Liver (tissue), 8 donors: ENCODE measurements at regions not wholly inside any gene's neighbourhood (a gene's known extent, or its start where the extent isn't known, plus 50 kb on each side); places are given as distances from the start of the nearest gene placed in this dataset.
A peak's percentile ranks its signal among the peaks of the same experiment; 100 is the strongest.

Experiments used
- DNase-seq: peaks from one replicate; pipeline ENCODE4 v3.0.0-alpha.2; 2017; ENCODE audit warnings: low spot score
- H3K27ac ChIP-seq, 2 donors: one replicate each; pipeline ENCODE4 v1.7.0; 2013; ENCODE audit warnings: inconsistent platforms in 2 of 2, low read length in 2 of 2, control low read depth in 1 of 2, low read depth in 1 of 2, mild to moderate bottlenecking in 1 of 2
- H3K27me3 ChIP-seq, 4 donors: one replicate each; pipeline versions ENCODE4 v1.6.1 to v1.7.0; 2013; ENCODE audit warnings: low read length in 3 of 4, inconsistent platforms in 1 of 4, mild to moderate bottlenecking in 1 of 4, moderate library complexity in 1 of 4; ENCODE audit not compliant: control insufficient read depth in 4 of 4, insufficient read depth in 4 of 4
- H3K36me3 ChIP-seq, 4 donors: one replicate each; pipeline versions ENCODE4 v1.6.1 to v1.7.0; 2013; ENCODE audit warnings: low read length in 3 of 4, mild to moderate bottlenecking in 3 of 4, low read depth in 1 of 4, moderate library complexity in 1 of 4; ENCODE audit not compliant: control insufficient read depth in 4 of 4, insufficient read depth in 3 of 4
- H3K4me1 ChIP-seq, 4 donors: one replicate each; pipeline versions ENCODE4 v1.6.1 to v1.7.0; 2013; ENCODE audit warnings: low read length in 3 of 4, mild to moderate bottlenecking in 3 of 4, moderate library complexity in 1 of 4; ENCODE audit not compliant: control insufficient read depth in 4 of 4, insufficient read depth in 4 of 4
- H3K4me3 ChIP-seq, 3 donors: one replicate each; pipeline versions ENCODE4 v1.6.1 to v1.7.0; 2013; ENCODE audit warnings: low read length in 3 of 3, control low read depth in 1 of 3, low read depth in 1 of 3, mild to moderate bottlenecking in 1 of 3
- H3K9ac ChIP-seq, 2 donors: one replicate each; pipeline ENCODE4 v1.7.0; 2013; ENCODE audit warnings: low read length in 2 of 2, mild to moderate bottlenecking in 2 of 2, moderate library complexity in 2 of 2, control low read depth in 1 of 2, low read depth in 1 of 2
- H3K9me3 ChIP-seq, 4 donors: one replicate each; pipeline versions ENCODE4 v1.6.1 to v1.7.0; 2013; ENCODE audit warnings: low read length in 3 of 4; ENCODE audit not compliant: control insufficient read depth in 4 of 4
- ATF3 ChIP-seq: IDR thresholded peaks from 2 replicates; pipeline ENCODE4 v1.6.1; 2016; ENCODE audit warnings: antibody characterized with exemption
- CTCF ChIP-seq: fragments of 150-350 bp; IDR thresholded peaks from 2 replicates; pipeline ENCODE4 v1.5.1; 2017; ENCODE audit warnings: improper control_type of control experiment, low read depth, low read length; ENCODE audit not compliant: missing input control
- EGR1 ChIP-seq, 2 donors: IDR thresholded peaks; 2 replicates each; pipeline ENCODE4 v1.6.1; 2016 to 2018; ENCODE audit warnings: antibody characterized with exemption in 2 of 2, low read depth in 2 of 2
- FOXA1 ChIP-seq: IDR thresholded peaks from 2 replicates; pipeline ENCODE4 v1.6.1; 2016; ENCODE audit warnings: antibody characterized with exemption
- FOXA2 ChIP-seq: IDR thresholded peaks from 2 replicates; pipeline ENCODE4 v1.6.1; 2016; ENCODE audit warnings: antibody characterized with exemption
- GABPA ChIP-seq, 2 donors: IDR thresholded peaks in 1 of 2; conservative IDR thresholded peaks in 1 of 2; 2 replicates each; pipeline ENCODE4 v1.6.1; 2016; ENCODE audit warnings: antibody characterized with exemption in 2 of 2, mild to moderate bottlenecking in 1 of 2, moderate library complexity in 1 of 2
- HNF4A ChIP-seq, 2 donors: conservative IDR thresholded peaks; 2 replicates each; pipeline ENCODE4 v1.6.1; 2016; ENCODE audit warnings: antibody characterized with exemption in 2 of 2, mild to moderate bottlenecking in 2 of 2
- HNF4G ChIP-seq: IDR thresholded peaks from 2 replicates; pipeline ENCODE4 v1.6.1; 2016; ENCODE audit warnings: antibody characterized with exemption
- MAX ChIP-seq: IDR thresholded peaks from 2 replicates; pipeline ENCODE4 v1.6.1; 2016; ENCODE audit warnings: antibody characterized with exemption
- NR2F2 ChIP-seq: IDR thresholded peaks from 2 replicates; pipeline ENCODE4 v1.6.1; 2016; ENCODE audit warnings: antibody characterized with exemption
- RAD21 ChIP-seq, 2 donors: IDR thresholded peaks; 2 replicates each; pipeline ENCODE4 v1.6.1; 2016; ENCODE audit warnings: antibody characterized with exemption in 2 of 2, mild to moderate bottlenecking in 2 of 2
- RXRA ChIP-seq, 2 donors: IDR thresholded peaks; 2 replicates each; pipeline ENCODE4 v1.6.1; 2017 to 2018; ENCODE audit warnings: antibody characterized with exemption in 2 of 2, mild to moderate bottlenecking in 1 of 2
- SP1 ChIP-seq: IDR thresholded peaks from 2 replicates; pipeline ENCODE4 v1.6.1; 2018; ENCODE audit warnings: antibody characterized with exemption, mild to moderate bottlenecking
- TAF1 ChIP-seq: conservative IDR thresholded peaks from 2 replicates; pipeline ENCODE4 v1.6.1; 2016; ENCODE audit warnings: antibody characterized with exemption, mild to moderate bottlenecking
- YY1 ChIP-seq: IDR thresholded peaks from 2 replicates; pipeline ENCODE4 v1.6.1; 2016; ENCODE audit warnings: antibody characterized with exemption, mild to moderate bottlenecking
- WGBS: extraction: QIAGEN DNeasy Blood & Tissue Kit; methylation state at CpG from one replicate; pipeline ENCODE4 v1.1.7; 2013; 5-methylcytosine and 5-hydroxymethylcytosine counted together
- TF ChIP-seq, protein P1 (sequence below): IDR thresholded peaks from 2 replicates; pipeline ENCODE4 v1.6.1; 2016; ENCODE audit warnings: antibody characterized with exemption, mild to moderate bottlenecking
- TF ChIP-seq, protein P2 (sequence below): IDR thresholded peaks from 2 replicates; pipeline ENCODE4 v1.6.1; 2016; ENCODE audit warnings: antibody characterized with exemption
- donor health status: healthy.
- donor health status: healthy.
- donor health status: healthy.
- donor health status: healthy.
- donor health status: healthy.

DNA sequence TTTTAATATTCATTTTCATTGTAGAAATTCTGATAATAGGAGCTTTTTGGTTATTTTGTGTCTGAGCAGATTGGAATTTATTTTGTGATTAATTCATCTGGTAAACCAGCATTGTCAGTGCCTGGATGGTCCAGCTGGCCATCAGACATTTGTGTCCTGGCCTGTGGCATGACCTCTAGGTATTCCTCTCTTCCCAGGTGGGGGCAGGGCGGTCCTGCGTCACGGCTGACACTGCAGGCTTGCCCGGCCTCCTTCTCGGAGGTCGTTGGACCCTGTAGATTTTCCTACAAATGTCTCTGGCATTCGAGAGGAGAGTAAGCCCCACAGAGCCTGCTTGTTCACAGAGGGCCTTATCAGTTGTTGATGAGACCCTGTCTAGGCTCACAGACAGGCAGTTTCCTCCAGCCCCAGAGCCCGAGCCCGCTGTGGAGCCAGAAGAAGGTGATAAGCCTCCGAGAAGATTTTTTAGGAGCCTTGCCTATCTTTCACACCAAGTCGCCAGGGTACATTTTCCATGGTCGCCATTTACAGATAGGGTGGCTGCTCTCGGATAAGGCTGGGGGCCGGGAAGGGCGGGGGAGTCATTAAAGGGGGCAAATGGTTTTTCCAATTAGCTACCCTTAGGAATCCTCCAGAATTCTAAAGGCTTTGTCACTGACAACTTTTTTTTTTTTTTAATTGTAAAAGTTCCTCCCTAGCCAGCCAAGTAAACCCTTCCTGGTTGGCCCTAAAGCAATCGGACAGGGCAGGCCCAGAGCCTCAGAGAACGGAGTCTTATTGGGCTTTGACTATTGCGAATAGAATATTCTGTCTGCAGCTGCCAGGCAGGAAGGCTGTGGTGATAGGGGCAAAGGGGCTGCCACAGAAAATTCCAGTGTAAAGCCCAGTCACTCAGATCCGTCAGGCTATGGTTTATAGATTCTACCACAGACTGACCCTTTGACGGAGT lies 78.1 kb upstream of the TBX20 start:
- WGBS: 54% methylated on average over 20 of the region's 20 CpGs
- Histone ChIP-seq H3K27ac (no peak overlapping the region), H3K27me3 (no peaks in the 10 kb centered on the region), H3K4me3 (no peak overlapping the region), H3K4me1 (no peaks in the 10 kb centered on the region), H3K36me3 (no peaks in the 10 kb centered on the region), H3K9ac (no peak overlapping the region), H3K9me3 (no peaks in the 10 kb centered on the region)
- TF ChIP-seq FOXA1 (no peak), EGR1 (IDR thresholded peaks at IDR 0.05; ENCODE audit: low read depth in 2 of 2) (no peak), HNF4G (no peak), RXRA (IDR thresholded peaks at IDR 0.05) (no peak), CTCF (no peak), RAD21 (IDR thresholded peaks at IDR 0.05) (no peak), HNF4A (conservative IDR thresholded peaks at IDR 0.05) (no peak), TAF1 (no peak), FOXA2 (no peak), YY1 (no peak), ATF3 (no peak), NR2F2 (no peak), GABPA (IDR thresholded peaks at IDR 0.05 in 1 of 2, conservative IDR thresholded peaks at IDR 0.05 in 1 of 2) (no peak), SP1 (no peak), MAX (no peak)
- TF ChIP-seq, protein P1, sequence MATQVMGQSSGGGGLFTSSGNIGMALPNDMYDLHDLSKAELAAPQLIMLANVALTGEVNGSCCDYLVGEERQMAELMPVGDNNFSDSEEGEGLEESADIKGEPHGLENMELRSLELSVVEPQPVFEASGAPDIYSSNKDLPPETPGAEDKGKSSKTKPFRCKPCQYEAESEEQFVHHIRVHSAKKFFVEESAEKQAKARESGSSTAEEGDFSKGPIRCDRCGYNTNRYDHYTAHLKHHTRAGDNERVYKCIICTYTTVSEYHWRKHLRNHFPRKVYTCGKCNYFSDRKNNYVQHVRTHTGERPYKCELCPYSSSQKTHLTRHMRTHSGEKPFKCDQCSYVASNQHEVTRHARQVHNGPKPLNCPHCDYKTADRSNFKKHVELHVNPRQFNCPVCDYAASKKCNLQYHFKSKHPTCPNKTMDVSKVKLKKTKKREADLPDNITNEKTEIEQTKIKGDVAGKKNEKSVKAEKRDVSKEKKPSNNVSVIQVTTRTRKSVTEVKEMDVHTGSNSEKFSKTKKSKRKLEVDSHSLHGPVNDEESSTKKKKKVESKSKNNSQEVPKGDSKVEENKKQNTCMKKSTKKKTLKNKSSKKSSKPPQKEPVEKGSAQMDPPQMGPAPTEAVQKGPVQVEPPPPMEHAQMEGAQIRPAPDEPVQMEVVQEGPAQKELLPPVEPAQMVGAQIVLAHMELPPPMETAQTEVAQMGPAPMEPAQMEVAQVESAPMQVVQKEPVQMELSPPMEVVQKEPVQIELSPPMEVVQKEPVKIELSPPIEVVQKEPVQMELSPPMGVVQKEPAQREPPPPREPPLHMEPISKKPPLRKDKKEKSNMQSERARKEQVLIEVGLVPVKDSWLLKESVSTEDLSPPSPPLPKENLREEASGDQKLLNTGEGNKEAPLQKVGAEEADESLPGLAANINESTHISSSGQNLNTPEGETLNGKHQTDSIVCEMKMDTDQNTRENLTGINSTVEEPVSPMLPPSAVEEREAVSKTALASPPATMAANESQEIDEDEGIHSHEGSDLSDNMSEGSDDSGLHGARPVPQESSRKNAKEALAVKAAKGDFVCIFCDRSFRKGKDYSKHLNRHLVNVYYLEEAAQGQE: no peak
- TF ChIP-seq, protein P2, sequence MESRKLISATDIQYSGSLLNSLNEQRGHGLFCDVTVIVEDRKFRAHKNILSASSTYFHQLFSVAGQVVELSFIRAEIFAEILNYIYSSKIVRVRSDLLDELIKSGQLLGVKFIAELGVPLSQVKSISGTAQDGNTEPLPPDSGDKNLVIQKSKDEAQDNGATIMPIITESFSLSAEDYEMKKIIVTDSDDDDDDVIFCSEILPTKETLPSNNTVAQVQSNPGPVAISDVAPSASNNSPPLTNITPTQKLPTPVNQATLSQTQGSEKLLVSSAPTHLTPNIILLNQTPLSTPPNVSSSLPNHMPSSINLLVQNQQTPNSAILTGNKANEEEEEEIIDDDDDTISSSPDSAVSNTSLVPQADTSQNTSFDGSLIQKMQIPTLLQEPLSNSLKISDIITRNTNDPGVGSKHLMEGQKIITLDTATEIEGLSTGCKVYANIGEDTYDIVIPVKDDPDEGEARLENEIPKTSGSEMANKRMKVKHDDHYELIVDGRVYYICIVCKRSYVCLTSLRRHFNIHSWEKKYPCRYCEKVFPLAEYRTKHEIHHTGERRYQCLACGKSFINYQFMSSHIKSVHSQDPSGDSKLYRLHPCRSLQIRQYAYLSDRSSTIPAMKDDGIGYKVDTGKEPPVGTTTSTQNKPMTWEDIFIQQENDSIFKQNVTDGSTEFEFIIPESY: no peak
- peak; percentile 57 for DNase-seq
